GM12874 (cell line): ENCODE measurements at regions not wholly inside any gene's neighbourhood (a gene's known extent, or its start where the extent isn't known, plus 50 kb on each side); places are given as distances from the start of the nearest gene placed in this dataset.

Source experiments
- TF ChIP-seq, protein P1 (sequence below): IDR thresholded peaks from 2 replicates; pipeline ENCODE4 v1.5.1; 2011; ENCODE audit warnings: low read depth, mild to moderate bottlenecking, control low read depth, low read length, moderate library complexity; ENCODE audit not compliant: insufficient read depth

DNA sequence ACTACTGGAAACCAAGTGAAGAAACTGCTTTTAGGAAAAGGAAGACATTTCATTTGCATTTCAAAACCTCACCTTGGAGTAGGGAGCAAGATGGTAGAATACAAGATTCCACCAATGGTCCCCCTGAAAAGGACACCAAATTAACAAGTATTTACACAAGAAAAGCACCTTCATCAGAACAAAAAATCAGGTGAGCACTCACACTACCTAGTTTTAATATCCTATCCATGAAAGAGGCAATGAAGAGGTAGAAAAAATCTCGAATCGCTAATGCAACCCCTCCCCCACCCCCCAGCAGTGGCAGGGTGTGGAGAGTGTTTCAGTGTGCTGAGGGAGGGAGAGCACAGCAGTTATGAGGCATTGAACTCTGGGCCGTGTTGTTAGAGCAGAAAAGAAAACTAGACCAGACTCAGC lies 1397.0 kb upstream of the C9orf72 start:
- TF ChIP-seq, protein P1, sequence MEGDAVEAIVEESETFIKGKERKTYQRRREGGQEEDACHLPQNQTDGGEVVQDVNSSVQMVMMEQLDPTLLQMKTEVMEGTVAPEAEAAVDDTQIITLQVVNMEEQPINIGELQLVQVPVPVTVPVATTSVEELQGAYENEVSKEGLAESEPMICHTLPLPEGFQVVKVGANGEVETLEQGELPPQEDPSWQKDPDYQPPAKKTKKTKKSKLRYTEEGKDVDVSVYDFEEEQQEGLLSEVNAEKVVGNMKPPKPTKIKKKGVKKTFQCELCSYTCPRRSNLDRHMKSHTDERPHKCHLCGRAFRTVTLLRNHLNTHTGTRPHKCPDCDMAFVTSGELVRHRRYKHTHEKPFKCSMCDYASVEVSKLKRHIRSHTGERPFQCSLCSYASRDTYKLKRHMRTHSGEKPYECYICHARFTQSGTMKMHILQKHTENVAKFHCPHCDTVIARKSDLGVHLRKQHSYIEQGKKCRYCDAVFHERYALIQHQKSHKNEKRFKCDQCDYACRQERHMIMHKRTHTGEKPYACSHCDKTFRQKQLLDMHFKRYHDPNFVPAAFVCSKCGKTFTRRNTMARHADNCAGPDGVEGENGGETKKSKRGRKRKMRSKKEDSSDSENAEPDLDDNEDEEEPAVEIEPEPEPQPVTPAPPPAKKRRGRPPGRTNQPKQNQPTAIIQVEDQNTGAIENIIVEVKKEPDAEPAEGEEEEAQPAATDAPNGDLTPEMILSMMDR: no peak

DNA sequence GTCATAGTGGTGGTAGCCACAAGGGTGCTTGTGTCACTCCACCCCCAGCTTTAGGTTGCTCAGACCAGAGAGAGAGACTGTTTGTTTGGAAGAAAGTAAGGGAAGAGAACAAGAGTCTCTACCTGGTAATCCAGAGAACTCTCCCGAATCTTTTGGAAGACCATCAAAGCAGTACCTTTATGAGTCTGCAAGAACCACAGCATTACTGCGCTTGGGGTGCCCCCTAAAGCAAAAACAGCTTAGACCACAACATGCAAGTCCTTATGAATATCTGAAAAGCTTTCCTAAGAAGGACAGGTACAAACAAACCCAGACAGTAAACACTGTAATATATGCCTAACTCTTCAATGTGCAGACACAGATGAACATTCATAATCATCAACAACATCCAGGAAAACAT lies 1398.6 kb upstream of the C9orf72 start:
- TF ChIP-seq, protein P1: no peak

DNA sequence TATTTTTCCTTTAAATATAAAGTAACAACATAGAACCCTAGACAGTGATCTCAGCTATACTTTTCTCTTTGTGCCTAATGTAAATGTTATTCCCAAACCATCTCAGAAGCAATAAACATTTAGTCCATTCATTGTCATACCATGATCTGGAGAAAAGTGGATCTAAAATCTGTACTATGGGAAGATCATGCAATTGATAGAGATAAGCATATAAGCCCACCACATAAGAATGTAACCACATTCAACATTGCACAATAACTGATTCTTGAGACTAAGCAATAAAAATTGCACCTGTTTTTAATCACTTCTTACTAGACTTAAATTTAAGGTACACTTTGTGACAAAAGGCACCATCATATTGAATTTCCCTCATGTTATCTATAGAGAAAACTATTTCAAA lies 1403.0 kb upstream of the C9orf72 start:
- TF ChIP-seq, protein P1: no peak

DNA sequence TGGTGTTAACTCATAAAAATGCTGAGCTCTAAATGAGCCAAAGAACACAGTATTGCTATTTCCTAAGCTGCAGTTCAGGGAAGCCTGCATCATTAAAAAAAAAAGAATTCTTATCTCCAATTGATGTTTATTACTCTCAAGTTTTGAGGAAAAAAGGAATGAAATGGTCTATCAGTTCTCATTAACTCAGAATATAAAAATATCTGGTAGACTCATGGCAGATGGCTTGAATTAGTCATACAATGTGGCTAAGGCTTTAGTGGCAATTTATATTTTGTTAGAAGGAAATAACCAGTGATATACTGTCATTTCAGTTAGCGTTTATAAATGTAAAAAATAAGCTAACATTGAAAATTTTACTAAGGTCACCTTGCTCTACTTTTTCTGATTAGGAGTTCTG lies 1403.4 kb upstream of the C9orf72 start:
- TF ChIP-seq, protein P1: no peak

DNA sequence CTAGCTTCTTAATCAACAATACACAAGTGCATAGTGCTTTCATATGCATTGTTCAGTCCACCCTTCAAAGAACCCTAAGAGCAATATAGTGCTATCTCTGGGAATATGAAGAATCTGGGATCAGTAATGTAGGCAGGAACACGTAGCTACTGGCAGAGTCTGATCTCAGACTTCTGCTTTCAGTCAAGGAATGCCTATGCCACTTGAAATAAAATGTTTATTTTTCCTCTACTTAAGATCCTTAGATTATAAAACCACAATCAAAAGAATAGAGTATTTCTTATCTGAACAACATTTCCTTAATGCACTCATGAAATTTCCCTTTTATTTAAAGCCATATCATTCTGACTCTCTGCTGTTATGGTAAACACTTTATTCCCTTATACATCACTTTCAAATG lies 1407.8 kb upstream of the C9orf72 start:
- TF ChIP-seq, protein P1: no peak

DNA sequence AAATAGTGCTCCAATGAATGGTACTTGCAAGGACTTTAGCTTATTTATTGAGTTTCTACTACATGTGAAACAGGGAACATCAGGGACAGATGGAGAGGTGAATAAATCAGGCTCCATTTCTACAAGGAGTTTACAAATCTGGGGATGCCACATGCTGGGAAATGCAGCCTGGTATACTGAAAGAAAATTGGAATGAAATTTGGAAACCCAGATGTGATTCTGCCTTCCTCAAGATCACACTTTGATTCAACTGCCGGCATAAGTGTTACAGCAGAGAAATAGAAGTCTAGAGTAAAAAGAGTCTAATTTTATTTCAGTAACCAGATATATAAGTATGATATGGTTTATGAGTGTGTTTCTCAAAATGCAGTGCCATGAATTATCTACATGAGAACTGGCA lies 1408.4 kb upstream of the C9orf72 start:
- TF ChIP-seq, protein P1: no peak

DNA sequence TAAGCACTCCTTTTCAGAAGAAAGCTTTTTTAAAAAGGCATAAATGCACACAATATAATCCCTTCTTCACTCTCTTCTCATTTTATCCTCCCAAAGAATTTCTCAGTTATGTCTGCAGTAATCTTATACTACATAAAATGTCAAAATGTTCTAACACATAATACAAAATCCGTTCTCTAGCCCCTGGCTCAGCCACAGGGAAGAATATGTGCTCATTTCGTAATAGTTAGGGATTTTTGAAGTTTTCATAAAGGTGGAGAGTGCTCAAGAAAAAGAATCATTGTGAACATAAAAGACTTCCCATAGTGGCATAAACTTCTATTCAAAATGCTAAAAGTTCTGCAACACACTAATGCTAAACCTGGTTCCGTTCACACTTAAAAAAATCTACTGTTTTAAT lies 1410.7 kb upstream of the C9orf72 start:
- TF ChIP-seq, protein P1: no peak

DNA sequence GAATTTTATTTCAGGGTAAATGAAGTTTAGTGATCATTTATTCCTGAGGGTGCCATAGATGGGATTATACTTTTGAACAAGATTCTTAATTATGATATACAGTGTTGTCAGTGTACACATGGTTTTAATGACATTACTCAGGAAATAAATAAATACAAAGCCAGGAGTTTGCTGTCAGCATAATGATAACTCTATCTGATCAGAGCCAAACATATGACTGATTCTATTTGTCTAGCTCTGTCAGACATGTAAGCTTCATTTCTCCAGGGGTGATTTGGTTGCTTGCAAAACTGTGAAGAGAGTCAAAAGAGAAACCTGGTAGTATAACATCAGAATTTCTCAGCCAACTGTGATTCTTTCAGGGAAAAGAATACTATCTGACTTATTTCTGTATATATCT lies 1425.8 kb upstream of the C9orf72 start:
- TF ChIP-seq, protein P1: no peak
